ENCODE measurements at regions not wholly inside any gene's neighbourhood (a gene's known extent, or its start where the extent isn't known, plus 50 kb on each side); places are given as distances from the start of the nearest gene placed in this dataset.

GRCh38 chr21:38688068-38688467, 117.7 kb upstream of the ETS2 start:
- Histone ChIP-seq H3K27ac (ENCODE audit: low read depth in 1 of 2, low read length in 2 of 2) (no peak overlapping the region), H3K36me3 (ENCODE audit: control insufficient read depth in 4 of 4, insufficient read depth in 3 of 4, low read depth in 1 of 4, low read length in 3 of 4) (no peaks in the 10 kb centered on the region), H3K27me3 (ENCODE audit: control insufficient read depth in 4 of 4, insufficient read depth in 4 of 4, low read length in 3 of 4) (peaks cover 0 to 3% (median 0%) of the 10 kb centered on the region in 4 donors), H3K9me3 (ENCODE audit: control insufficient read depth in 4 of 4, low read length in 3 of 4) (peaks cover 0 to 3% (median 0%) of the 10 kb centered on the region in 4 donors), H3K4me1 (ENCODE audit: control insufficient read depth in 4 of 4, insufficient read depth in 4 of 4, low read length in 3 of 4) (no peaks in the 10 kb centered on the region), H3K4me3 (ENCODE audit: low read depth in 1 of 3, low read length in 3 of 3) (no peak overlapping the region), H3K9ac (ENCODE audit: low read depth in 1 of 2, low read length in 2 of 2) (no peak overlapping the region)
- WGBS = 84% methylated on average over 5 of the region's 5 CpGs
- no peak for TF ChIP-seq YY1 (IDR thresholded peaks at IDR 0.05)
- TF ChIP-seq EGR1 (IDR thresholded peaks at IDR 0.05; ENCODE audit: low read depth in 2 of 2) = no peak
- TF ChIP-seq NR2F2 (IDR thresholded peaks at IDR 0.05) = no peak
- TF ChIP-seq RAD21 (IDR thresholded peaks at IDR 0.05) = no peak
- TF ChIP-seq FOXA1 (IDR thresholded peaks at IDR 0.05) = no peak
- TF ChIP-seq RXRA (IDR thresholded peaks at IDR 0.05) = no peak
- no peak for TF ChIP-seq TAF1 (conservative IDR thresholded peaks at IDR 0.05)
- no peak for TF ChIP-seq GABPA (IDR thresholded peaks at IDR 0.05 in 1 of 2, conservative IDR thresholded peaks at IDR 0.05 in 1 of 2)
- TF ChIP-seq HNF4G (IDR thresholded peaks at IDR 0.05) = no peak
- no peak for TF ChIP-seq FOXA2 (IDR thresholded peaks at IDR 0.05)
- no peak for TF ChIP-seq CTCF (IDR thresholded peaks at IDR 0.05; ENCODE audit: low read depth, low read length, missing input control)
- TF ChIP-seq JUND (IDR thresholded peaks at IDR 0.05) = no peak
- no peak for TF ChIP-seq SP1 (IDR thresholded peaks at IDR 0.05)
- no peak for TF ChIP-seq MAX (IDR thresholded peaks at IDR 0.05)
- TF ChIP-seq ATF3 (IDR thresholded peaks at IDR 0.05) = no peak
- TF ChIP-seq ZBTB33 (IDR thresholded peaks at IDR 0.05) = no peak
- TF ChIP-seq REST (IDR thresholded peaks at IDR 0.05) = no peak
- TF ChIP-seq HNF4A (conservative IDR thresholded peaks at IDR 0.05) = no peak
- DNase-seq (ENCODE audit: low spot score) = no peak

Measured in liver (tissue), 8 donors.